ENCODE measurements at regions not wholly inside any gene's neighbourhood (a gene's known extent, or its start where the extent isn't known, plus 50 kb on each side); places are given as distances from the start of the nearest gene placed in this dataset.
A peak's percentile ranks its signal among the peaks of the same experiment; 100 is the strongest.
"Not testable (repeated sequence)": the region's sequence is repeated elsewhere in the genome, so short reads cannot be mapped to it uniquely, and the experiment has no call there.

DNA sequence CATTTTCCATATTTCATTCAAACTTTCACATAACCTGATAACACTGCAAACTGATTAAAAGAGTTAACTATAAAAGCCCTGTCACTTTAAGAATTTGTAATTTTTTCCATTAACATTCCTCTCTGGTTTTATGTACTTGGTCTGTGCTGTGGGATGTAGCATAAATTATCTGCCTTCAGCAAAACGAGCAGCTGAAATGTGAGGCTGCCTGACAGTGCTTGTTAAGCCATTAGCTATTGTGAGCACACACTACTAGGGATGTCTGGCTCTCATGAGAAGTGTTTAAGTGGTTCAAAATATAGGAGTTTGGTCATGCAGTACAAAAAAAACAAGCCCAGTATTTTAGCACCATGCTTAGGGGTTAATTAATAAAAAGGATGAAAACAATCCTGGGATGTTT, 63.0 kb downstream of the HOXA1 start:
- DNase-seq: no peak

DNA sequence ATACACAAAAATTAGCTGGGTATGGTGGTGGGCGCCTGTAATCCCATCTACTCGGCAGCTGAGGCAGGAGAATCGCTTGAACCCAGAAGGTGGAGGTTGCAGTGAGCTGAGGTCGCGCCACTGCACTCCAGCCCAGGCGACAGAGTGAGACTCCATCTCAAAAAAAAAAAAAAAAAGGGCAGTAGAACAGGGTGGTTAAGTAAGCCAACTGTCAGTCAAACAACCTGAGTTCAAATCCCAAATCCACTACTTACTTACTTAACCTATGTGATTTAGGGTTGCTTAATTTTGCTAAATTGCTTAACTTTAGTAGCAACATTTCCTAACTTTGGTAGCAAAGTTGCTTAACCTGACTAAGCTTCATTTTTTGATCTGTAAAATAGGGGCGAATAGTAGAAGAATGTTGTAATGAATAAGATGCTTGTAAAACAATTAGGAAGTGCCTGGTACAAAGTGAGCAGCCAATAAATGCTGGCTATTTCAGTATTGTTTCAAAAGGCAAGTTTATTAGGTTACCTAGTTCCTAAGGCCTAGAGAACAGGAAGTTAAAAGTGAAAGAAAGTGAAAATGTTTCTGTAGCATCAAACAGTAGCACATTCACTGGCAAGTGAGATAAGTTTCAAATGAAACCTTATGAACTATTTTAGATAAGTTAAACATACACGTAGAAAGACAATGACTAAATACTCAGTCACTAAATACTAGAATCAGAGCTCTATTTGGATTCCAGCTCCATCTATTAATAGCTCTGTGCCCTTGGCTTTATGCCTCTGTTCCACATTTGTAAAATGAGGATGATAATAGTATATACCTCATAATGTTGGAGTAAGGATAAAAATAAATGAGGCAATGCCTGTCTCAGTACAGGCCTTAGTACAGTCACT, 64.3 kb downstream of the HOXA1 start:
- peak; percentile 8 for DNase-seq

DNA sequence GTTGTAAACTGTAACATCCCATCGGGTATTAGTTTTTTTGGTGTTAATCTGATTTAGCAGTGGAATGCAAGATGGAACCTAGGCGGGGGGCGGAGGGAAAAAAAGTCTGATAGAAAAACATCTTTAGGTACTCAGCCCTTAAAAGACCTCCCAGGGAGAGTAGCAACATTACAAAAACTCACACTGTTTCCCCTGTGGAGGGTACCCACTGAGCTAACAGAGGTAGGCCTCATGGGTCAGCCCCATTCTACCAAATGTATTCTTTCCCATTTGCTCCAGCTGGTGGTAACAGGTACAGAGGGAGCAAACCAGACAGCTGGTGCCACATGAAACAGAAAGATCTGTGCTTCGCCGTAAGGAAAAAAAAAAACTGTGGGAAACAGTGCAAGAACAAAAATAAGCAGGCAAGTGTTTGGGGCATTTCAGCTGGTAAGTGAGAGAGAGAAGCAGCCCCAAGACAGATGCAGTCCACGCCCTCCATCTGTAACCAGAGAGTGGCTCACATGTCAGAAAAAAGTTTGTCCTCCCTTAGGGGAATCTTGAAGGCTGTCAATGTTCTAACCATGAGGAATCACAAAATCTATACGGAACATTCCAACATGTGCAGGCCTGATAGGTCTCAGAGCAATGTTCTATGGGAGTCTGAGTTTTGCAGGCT, 65.3 kb downstream of the HOXA1 start:
- DNase-seq: no peak

DNA sequence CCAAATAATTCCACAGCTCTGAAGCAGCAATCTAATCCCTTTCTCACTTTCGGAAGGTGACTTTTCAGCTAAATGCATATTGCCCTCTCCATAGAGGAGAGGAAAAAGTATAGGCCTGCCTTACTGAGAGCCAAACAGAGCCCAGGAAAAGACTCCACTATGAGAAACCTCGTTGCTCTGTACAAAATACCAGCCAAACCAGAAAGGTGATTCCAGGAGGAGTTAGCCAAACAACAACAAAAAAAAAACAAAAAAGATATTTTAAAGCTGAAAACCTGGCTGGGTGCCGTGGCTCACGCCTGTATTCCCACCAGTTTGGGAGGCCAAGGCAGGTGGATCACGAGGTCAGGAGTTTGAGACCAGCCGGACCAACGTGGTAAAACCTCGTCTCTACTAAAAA, 70.5 kb downstream of the HOXA1 start:
- no peak for DNase-seq

DNA sequence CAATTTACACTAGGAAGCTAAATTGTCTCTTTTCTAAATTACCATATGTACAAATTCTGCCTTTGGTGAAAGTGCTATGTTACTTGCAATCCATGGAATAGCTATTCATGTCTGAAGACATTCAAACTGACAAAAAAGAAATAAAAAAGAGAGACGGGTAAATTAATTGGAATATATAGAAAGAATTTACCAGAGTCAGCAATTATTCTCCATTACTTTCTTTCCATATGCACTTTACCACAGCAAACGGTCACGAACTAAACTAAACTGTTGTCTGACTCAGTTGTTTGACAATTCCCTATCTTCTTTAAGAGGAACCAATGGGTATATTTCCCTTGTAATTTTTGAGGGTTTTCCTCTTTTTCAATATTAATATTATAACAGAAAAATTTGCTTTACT, 85.7 kb downstream of the HOXA1 start:
- no peak for DNase-seq

DNA sequence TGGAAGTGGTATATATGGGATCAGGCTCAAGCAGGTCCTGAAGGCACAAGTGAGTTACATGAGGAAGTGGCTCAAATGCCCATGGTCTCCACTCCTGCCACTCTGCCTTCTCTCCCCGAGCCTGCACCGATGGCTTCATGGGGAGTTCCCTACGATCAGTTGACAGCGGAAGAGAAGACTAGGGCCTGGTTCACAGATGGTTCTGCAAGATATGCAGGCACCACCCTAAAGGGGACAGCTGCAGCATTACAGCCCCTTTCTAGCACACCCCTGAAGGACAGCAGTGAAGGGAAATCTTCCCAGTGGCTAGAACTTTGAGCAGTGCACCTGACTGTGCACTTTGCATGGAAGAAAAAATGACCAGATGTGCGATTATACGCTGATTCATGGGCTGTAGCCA, 95.3 kb downstream of the HOXA1 start:
- DNase-seq: no peak

DNA sequence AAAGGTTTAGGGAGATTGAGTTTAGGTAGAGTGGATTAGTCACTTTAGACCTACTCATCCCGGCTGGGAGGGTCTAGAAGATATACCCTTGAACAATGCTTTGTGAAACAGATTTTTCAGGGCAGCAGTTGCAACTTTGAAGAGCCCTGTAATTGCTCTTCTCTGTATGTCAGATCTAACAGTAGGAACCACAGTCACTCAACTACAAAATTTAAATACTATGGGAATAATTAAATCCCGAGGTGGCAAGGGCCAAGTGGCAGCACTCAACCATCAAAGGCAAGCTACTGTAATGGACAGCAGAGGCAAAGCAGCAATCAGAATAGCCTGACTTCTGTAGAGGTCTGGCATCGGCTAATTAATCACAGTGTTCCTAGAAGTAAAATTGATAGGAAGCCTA, 97.5 kb downstream of the HOXA1 start:
- not testable (repeated sequence) for DNase-seq

DNA sequence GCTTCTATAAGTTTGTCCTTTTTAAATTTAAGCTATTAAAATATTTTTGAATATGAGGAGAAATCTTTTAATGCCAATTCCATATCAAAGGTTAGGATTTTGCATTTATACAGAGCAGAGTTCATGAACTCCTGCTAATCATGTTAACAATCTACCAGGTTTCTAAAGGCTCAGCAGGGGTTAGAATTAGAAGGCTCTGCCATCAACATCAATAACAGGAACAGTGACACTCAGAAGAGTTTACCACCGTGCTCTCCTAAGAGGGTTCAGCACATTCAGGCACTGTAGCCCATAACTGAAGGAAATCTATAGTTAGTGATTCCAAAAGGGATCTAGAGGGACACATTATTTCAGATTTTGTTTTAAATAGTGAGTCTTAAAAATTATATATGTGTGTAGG, 100.1 kb downstream of the HOXA1 start:
- DNase-seq: no peak

DNA sequence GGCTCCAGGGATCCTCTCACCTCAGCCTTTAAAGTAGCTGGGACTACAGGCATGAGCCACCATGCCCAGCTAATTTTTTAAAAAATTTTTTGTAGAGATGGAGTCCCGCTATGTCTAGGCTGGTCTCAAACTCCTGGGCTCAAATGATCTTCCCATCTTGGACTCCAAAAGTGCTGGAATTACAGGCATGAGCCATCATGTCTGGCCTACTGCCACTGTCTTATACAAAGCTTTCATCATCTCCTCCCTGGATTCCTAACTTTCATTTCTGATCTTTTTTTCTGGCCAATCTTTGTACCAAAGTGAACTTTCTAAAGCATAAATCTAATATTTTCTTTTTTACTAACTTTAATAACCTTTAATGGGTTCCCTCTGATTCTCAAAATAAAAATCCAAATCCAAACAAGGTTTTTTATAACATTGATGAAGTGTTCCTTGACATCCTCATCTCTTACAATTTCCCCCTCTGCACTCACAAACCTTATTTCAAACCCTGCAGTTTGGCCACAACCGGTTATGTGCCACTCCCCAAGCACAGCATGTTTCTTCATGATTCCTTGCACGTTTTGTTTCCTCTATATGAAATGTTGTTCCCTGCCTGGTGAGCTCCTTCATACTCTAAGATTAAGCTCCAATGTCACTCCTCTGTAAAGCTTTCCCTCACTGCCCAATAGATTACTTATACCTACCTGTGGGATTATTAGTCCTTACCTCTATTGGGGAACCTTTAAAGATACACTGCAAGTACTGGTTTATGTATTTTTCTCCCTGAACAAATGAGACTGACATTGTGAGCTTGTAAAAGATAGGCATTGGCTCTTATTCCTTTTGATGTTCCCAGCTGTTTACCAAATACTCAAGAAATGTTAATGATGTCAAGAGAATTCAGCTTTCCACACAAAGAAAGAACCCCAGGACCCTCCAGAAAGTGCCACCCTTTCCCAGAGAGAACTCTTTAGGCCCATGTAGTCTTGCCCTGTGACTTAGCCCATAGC, 101.7 kb downstream of the HOXA1 start:
- DNase-seq: no peak

DNA sequence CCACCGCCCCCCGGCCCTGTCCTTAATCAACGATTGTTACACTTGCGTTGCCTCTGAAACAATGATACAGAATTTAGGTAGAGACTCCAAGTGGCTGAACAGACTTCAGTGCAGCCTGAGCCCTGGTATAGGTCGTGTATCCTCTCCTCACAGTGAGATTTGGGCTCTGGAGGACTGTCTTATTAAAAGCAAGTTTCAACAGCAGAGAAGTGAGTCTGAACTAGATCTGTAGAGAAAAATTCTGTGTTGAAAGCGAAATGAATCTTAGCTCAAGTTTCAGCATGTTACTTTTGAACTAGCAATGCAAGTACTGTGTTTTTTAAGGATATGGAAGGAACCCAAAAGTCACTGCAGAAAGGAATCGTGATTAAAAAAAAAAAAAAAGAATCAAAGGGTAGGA, 103.1 kb downstream of the HOXA1 start:
- DNase-seq: no peak

DNA sequence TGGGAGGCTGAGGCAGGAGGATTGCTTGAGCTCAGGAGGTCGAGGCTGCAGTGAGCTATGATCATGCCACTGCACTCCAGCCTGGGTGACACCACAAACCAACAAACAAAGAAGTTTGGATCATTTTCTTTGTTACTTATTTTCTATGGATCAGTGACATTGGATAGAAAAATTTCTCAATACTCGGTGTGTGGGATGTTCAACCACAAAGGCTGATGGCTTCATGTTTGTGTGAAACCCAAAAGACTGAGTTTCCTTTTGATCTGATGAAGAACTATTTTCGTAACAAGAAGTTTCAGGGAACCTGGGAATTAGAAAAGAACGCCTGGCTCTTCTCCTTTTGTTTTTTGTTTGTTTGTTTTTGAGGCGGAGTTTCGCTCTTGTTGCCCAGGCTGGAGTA, 104.0 kb downstream of the HOXA1 start:
- DNase-seq: no peak

DNA sequence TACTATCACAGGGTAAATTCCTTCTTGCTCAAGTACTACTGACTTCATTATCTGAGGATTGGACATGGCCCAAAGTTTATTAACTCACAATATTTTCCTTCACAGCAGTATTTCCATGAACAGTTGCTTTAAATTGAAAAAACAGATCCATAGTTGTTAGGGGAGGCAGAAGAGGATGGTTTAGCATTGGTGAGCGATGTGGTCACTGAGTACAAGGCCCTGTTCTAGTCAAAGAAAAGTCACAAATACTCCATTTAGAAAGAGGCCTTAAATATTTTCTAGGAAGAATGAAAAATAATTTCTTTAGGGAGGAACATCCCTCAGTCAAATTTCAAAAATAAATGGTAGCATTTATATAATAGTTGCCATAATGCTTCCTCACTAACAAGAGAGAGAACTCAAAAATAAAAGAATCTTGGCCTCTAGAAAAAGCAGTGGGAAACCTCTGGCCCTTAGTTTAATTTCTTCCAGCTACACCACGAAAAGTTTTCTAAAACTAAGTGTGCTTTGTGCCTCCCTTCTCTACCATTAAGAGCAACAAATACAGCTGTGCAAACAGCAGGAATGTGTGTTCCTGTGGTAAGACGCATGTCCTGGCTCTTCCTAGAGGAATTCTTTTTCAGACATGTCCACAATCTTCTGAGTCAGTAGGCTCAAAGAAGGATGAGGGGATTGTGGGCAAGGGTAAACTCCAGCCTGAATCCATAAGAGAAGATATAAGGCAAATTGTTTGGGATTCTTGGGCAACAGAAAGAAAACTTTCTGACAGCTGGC, 105.7 kb downstream of the HOXA1 start:
- no peak for DNase-seq

DNA sequence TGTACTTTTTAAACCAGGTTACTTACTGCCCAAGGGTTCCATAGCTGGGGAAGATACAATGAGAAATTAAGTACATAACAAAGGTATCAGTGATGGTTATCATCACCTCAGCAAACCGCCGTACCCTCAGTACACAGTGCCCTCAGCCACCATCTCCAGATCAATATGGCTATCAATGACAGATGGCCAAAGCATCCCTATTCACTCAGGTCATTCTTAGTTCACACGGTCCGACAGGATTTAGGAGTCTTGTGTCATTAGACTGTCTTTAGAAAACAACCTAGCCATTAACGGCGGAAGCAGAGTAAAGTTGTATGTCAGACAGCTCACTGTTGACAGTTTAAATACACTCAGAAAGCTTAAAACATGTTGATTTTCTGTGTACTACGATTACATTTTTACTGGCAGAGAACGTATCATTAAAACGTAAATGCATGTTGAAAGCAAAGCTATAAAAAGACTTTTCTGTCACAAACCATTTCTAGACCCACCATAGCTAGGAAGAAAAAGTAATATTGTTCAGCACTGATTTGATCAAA, 106.9 kb downstream of the HOXA1 start:
- no peak for DNase-seq

DNA sequence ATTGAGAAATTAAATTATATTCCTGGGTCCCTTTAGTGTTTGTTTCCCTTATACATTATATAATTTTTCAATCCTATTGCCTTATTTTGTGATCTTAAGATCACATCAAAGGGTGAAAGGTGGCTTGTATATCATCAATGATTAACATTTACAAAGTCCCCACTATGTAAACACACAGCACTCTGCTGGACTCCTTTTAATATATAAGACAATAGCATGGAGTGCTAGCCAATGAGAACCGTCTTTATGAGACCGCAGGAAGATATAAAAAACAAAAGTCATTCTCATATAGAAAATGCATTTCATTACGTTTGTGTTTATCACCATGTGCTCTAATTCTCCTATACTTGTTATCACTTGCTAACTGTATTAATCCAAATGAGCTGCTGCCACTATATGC, 108.5 kb downstream of the HOXA1 start:
- no peak for DNase-seq

DNA sequence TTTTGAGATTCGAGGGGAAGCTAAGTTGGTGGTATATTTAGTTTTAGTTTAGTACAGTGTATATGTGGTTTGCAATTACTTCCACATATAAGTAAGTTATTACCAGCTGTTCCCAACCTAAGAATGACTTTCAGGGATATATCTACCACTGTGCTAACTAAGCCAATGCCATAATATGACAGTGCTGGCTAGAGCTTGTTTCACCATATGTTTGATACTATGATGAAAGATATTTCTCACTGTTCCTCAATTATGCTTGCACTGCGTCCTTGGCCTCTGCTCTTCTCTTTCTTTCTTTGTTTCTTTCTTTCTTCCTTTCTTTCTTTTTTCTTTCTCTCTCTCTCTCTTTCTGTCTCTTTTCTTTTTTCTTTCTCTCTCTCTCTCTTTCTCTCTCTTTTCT, 113.8 kb upstream of the SKAP2 start:
- DNase-seq: no peak

DNA sequence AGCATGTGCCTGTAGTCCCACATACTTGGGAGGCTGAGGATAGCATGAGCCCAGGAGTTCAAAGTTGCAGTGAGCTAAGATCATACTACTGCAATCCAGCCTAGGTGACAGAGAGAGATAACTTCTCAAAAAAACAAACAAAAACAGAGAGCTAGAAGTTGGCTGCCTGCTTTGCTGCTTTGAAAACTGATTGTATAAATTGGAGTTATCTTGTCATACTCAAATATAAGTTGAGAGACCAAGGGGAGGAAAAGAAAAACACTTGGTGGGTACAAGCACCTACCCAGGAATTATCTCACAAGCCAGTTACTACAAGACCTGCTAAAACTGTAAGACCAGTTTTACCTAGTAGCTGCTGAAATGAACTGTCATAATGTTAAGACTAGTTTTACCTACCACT, 112.5 kb upstream of the SKAP2 start:
- DNase-seq: no peak

DNA sequence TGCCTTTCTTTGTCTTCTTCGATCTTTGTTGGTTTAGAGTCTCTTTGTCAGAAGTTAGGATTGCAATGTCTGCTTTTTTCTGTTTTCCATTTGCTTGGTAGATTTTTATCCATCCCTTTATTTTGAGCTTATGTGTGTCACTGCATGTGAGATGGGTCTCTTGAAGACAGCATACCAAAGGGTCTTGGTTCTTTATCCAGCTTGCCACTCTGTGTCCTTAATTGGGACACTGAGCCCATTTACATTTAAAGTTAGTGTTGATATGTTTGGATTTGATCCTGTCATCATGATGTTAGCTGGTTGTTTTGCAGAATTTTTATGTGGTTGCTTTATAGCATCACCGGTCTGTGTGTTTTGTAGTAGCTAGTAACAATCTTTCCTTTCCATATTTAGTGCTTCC, 107.5 kb upstream of the SKAP2 start:
- DNase-seq: not testable (repeated sequence)

DNA sequence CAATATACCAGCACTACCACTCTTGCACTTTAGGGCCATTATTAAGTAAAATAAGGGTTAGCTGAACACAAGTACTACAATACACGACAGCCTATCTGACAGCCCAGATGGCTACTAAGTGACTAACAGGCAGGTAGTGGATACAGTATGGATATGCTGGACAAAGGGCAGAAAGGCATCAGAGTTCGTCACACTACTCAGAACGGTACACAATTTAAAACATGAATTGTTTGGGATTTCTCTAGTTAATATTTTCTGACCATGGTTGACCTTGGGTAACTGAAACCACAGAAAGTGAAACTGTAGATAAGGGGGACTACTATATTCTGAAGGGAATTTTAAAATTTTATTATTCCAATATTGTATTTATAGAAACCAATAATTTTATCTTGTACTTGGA, 101.3 kb upstream of the SKAP2 start:
- DNase-seq: no peak

DNA sequence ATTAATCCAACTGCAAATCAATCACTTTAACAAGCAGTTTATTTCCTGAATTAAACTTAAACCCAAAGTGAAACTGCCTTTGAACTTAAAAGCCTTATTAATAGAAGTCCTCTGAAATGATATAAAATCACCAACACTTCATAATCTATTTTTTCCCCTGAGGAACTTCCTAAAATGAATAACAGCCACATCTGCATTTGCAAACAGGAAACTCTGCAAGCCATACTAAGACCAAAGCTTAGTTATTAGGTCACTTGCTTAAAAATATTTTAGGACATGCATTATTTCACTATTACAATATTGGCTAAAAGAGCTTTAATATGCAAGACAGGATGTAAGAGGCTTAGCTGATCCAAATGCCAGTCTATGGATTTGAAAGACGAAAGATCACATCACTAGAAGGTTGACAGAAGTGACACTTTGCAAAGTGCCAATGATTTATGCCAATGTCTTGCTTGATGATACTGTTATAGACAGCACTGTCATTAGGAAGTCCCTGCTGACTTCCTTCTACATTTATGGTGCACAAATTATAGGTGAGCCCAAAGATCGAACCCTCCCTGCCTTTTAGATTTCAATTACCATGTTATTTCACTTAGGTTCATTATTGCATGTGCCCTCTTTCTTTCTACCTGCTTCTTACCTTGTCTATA, 99.9 kb upstream of the SKAP2 start:
- no peak for DNase-seq

DNA sequence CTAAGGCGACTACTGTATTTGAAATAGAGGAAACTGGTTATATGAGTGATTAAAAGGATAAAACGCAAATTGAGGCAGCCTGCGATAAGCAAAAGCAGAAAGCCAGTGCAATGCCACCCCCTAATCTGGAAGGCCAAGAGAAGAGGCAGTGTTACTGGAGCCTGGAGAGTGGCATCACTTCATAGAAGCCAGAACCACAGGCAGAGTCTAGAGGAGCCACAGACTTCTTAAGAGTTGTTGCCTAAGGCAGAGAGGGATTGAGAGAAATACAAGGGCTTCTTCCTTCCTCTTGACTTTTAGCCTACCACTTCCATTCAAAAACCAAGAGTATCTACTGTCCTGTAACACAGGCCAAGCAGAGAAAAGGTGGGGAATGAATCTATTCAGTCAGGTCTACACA, 94.9 kb upstream of the SKAP2 start:
- no peak for DNase-seq

DNA sequence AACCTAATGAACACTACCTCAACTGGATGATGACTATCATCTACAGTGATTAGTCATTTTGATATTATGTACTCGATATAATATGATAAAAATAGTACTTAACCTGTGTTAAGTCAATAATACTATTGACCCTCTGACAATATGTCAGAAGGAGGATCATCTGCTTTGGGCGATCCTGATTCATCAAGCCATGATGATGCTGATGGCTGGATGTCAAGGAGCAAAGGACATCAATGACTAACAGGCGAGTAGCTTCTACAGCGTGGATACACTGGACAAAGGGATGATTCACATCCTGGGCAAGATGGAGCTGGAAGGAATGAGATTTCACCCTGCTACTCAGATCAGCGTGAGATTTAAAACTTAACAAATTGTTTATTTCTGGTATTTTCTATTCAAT, 94.4 kb upstream of the SKAP2 start:
- DNase-seq: no peak

DNA sequence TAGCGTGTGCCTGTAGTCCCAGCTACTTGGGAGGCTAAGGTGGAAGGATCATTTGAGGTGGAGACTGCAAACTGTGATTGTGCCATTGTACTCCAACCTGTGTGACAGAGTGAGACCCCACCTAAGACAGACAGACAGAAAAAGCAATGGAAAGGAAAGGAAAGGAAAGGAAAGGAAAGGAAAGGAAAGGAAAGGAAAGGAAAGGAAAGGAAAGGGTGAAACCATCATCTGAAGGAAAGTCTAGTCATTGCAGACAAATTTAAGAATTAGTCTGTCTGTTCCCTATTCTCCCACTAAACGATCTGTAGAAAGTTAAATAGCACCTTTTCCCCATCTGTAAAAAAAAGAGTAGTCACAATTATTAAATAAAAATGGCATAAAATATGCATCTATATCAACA, 91.1 kb upstream of the SKAP2 start:
- DNase-seq: no peak
